SU-DHL-6 (cell line): ENCODE measurements at regions not wholly inside any gene's neighbourhood (a gene's known extent, or its start where the extent isn't known, plus 50 kb on each side); places are given as distances from the start of the nearest gene placed in this dataset.

ENCODE experiments used
- H2AFZ ChIP-seq: fragments of 200-600 bp; sonication (generic); 2 replicates; pipeline ENCODE4 v1.6.1; 2014; ENCODE audit warnings: low read depth, mild to moderate bottlenecking, moderate library complexity, mixed read lengths, antibody characterized with exemption, low read length; ENCODE audit not compliant: severe bottlenecking
- H3F3A ChIP-seq: fragments of 200-600 bp; shearing (Covaris generic); 2 replicates; pipeline ENCODE4 v1.6.0; 2016; ENCODE audit warnings: antibody characterized with exemption, mild to moderate bottlenecking; ENCODE audit not compliant: insufficient read depth
- H3K27ac ChIP-seq: fragments of 200-600 bp; sonication (generic); 2 replicates; pipeline ENCODE4 v1.5.1; 2016; ENCODE audit warnings: low read depth, mild to moderate bottlenecking, low read length, moderate library complexity, mixed read lengths
- H3K27me3 ChIP-seq: fragments of 200-600 bp; sonication (generic), shearing (Covaris generic); 2 replicates; pipeline ENCODE4 v1.6.0; 2014; ENCODE audit warnings: mild to moderate bottlenecking, low read length
- H3K36me3 ChIP-seq: fragments of 200-600 bp; sonication (generic); 2 replicates; pipeline ENCODE4 v1.6.1; 2014; ENCODE audit warnings: mild to moderate bottlenecking, low read length, mixed read lengths
- H3K4me2 ChIP-seq: fragments of 300-600, 200-600 bp; shearing (Covaris generic), sonication (generic); 2 replicates; pipeline ENCODE4 v1.6.0; 2014; ENCODE audit warnings: low read length, low read depth, mild to moderate bottlenecking; ENCODE audit not compliant: poor library complexity, severe bottlenecking
- H3K4me3 ChIP-seq: fragments of 200-600 bp; sonication (generic); 2 replicates; pipeline ENCODE4 v1.5.1; 2014; ENCODE audit warnings: antibody characterized with exemption, low read length, mild to moderate bottlenecking, mixed read lengths; ENCODE audit not compliant: insufficient read depth, poor library complexity, severe bottlenecking
- H3K79me2 ChIP-seq: fragments of 200-600 bp; sonication (generic); 2 replicates; pipeline ENCODE4 v1.6.1; 2014; ENCODE audit warnings: mild to moderate bottlenecking, low read length, moderate library complexity; ENCODE audit not compliant: insufficient read depth
- H3K9ac ChIP-seq: fragments of 200-600 bp; sonication (generic); 2 replicates; pipeline ENCODE4 v1.7.0; 2014; ENCODE audit warnings: mild to moderate bottlenecking, low read length
- H3K9me2 ChIP-seq: fragments of 200-600 bp; sonication (generic); replicated peaks from 2 replicates; pipeline ENCODE4 v1.6.1; 2014; ENCODE audit warnings: low read length; ENCODE audit not compliant: insufficient read depth
- H3K9me3 ChIP-seq: fragments of 200-600 bp; sonication (generic); 2 replicates; pipeline ENCODE4 v1.6.1; 2014; ENCODE audit warnings: low read length, mixed read lengths; ENCODE audit not compliant: insufficient read depth
- H4K20me1 ChIP-seq: fragments of 200-600 bp; sonication (generic); 2 replicates; pipeline ENCODE4 v1.6.1; 2014; ENCODE audit warnings: low read depth, mild to moderate bottlenecking, antibody characterized with exemption, low read length, moderate library complexity, mixed read lengths
- CTCF ChIP-seq: fragments of 200-600 bp; sonication (generic); IDR thresholded peaks from one replicate; pipeline ENCODE4 v1.5.1; 2017; ENCODE audit warnings: antibody characterized with exemption, mild to moderate bottlenecking, low read length, moderate library complexity; ENCODE audit not compliant: insufficient read depth, poor library complexity, severe bottlenecking
- EZH2phosphoT487 ChIP-seq: fragments of 200-600 bp; sonication (generic), shearing (Covaris generic); conservative IDR thresholded peaks from 2 replicates; pipeline ENCODE4 v1.6.1; 2018; ENCODE audit warnings: mild to moderate bottlenecking, antibody characterized with exemption, low read length, moderate library complexity, mixed read lengths

- Histone ChIP-seq H4K20me1 (no peaks in the 10 kb centered on the region), H3K79me2 (no peaks in the 10 kb centered on the region), H3K36me3 (no peaks in the 10 kb centered on the region), H3F3A (no peaks in the 10 kb centered on the region), H3K4me2 (no peak overlapping the region), H3K27me3 (no peaks in the 10 kb centered on the region), H3K9me2 (no peaks in the 10 kb centered on the region), H3K27ac (no peak overlapping the region), H3K9ac (no peak overlapping the region), H3K9me3 (no peaks in the 10 kb centered on the region), H2AFZ (no peak overlapping the region), H3K4me3 (no peak overlapping the region)
- TF ChIP-seq CTCF = no peak
- TF ChIP-seq EZH2phosphoT487 = no peak
These were observed 491.2 kb downstream of the PYDC2 start for GRCh38 chr3:191952186-191952585.

GRCh38 chr3:191952609-191953008 is 491.6 kb downstream of the PYDC2 start:
- Histone ChIP-seq H4K20me1 (no peaks in the 10 kb centered on the region), H3K79me2 (no peaks in the 10 kb centered on the region)
- no peak for TF ChIP-seq CTCF
- TF ChIP-seq EZH2phosphoT487 = no peak

GRCh38 chr3:191958980-191959671 is 498.2 kb downstream of the PYDC2 start:
- Histone ChIP-seq H3K4me2 (peak overlapping the region; percentile 9), H3K27ac (no peak overlapping the region), H3K9me2 (no peaks in the 10 kb centered on the region), H3K9ac (no peak overlapping the region), H3F3A (no peaks in the 10 kb centered on the region), H2AFZ (peak overlapping the region; percentile 63), H3K79me2 (no peaks in the 10 kb centered on the region), H3K27me3 (no peaks in the 10 kb centered on the region), H4K20me1 (no peaks in the 10 kb centered on the region), H3K36me3 (no peaks in the 10 kb centered on the region), H3K9me3 (no peaks in the 10 kb centered on the region), H3K4me3 (no peak overlapping the region)
- TF ChIP-seq EZH2phosphoT487 (no peak), CTCF (no peak)

More at GRCh38 chr3:191952609-191953008, 491.6 kb downstream of the PYDC2 start:
- Histone ChIP-seq H3K27me3 (no peaks in the 10 kb centered on the region), H3K27ac (no peak overlapping the region), H3K9me3 (no peaks in the 10 kb centered on the region), H3K4me2 (no peak overlapping the region), H3K9me2 (no peaks in the 10 kb centered on the region), H3K9ac (no peak overlapping the region), H2AFZ (no peak overlapping the region), H3K36me3 (no peaks in the 10 kb centered on the region), H3K4me3 (no peak overlapping the region), H3F3A (no peaks in the 10 kb centered on the region)
